GM19025 (cell line): ENCODE measurements at regions not wholly inside any gene's neighbourhood (a gene's known extent, or its start where the extent isn't known, plus 50 kb on each side); places are given as distances from the start of the nearest gene placed in this dataset.

Experiments used
- ATAC-seq: cut with Tn5 transposase; IDR thresholded peaks from one replicate; pipeline ENCODE4 v1.9.1; 2021; ENCODE audit warnings: mild to moderate bottlenecking, low read depth, moderate library complexity; ENCODE audit not compliant: unreplicated experiment

DNA sequence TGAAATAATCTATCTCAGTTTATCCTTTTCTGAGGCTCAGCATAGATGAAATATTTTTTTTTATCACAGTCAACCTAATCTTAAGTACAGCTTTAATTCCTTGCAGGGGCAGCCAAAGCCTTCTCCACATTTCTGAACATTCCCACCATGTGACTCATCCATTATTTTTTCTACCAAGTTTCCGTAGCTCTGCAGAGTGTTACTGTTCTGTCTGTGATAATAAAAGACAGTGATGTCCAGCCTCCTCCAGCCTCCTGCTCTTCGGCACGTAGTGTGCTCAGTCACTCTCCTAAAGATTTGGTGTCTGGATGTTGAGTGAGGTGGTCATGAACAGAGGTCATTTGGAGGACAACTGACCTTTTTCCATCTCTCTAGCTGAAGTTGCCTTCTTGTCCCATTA, 338.1 kb upstream of the ADAMTS16 start:
- ATAC-seq = no peak

DNA sequence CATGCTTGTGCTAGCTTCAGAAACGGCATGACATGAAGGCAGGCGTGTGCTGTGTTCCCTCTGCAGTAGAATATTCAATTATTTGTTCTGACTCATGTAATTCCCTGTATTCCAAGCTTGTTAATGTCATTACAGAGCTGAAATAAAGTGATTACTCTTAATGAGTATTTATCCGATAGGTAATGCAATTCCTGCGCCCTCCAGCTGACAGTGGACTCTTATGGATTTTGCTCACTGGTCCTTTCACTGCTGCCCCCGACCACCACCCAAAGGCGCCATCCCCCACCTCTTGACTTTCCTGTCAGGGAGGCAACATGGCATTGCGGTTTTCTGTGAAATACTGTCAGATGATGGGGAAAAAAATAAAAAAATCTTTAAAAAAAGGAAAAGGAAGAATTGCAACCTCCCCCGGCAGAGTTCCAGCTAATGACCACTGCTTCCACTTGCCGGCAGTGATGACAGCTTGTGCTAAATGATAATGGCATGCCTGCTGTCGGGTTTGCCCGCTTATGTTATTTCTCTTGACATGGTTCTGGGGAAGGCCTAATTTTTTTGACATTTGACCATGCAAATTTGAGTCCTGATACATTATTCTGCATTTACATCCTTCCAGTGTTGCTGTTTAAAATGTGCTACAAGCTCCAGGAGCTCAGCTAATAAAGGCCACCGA, 335.3 kb upstream of the ADAMTS16 start:
- ATAC-seq = no peak

DNA sequence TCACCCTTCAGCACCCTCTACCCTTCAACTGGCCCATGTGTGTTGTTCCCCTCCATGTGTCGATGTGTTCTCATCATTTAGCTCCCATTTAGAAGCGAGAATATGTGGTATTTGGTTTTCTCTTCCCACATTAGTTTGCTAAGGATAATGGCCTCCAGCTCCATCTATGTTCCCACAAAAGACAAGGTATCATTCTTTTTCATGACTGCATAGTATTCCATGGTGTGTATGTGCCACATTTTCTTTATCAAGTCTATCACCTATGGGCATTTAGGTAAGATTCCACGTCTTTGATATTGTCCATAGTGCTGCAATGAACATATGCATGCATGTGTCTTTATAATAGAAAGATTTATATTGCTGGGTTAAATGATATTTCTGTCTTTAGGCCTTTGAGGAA, 325.1 kb upstream of the ADAMTS16 start:
- ATAC-seq = no peak

DNA sequence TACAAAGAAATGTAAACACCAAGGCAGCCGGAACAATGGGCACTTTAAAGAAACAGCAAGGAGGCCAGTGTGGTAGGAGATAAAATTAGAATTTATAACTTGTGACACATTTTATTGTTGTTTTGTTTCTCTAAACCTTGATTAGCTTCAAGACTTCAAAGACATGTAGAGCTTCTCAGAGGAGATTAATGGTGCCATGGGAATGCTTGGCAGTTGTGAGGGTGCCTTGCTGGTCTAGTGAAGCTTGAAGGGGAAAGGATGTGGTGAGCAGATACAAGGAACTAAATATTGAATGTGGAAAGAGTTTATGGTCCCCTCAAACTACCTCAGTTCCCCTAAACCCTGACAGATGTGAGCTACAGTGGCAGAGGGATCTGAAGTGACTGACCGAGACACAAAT, 322.4 kb upstream of the ADAMTS16 start:
- ATAC-seq = no peak

DNA sequence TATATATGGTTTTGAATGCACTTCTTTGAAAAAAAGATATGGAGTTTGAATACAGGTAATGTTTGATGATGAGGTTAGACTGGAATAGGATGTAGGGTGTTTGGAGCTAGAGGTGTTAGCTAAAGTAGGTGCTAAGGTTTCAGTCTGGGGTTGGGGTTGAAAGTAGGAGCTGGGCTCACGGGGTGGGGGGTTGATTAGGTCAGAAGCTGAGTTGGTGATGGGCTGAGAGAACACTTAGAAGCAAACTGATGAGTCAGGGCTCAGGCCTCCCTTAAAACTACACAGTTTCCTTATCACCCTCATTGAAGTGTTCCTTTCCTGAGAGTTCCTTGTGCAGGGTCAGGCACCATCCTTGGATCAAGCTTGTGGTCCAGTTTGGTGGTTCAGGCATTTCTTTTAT, 308.8 kb upstream of the ADAMTS16 start:
- no peak for ATAC-seq

DNA sequence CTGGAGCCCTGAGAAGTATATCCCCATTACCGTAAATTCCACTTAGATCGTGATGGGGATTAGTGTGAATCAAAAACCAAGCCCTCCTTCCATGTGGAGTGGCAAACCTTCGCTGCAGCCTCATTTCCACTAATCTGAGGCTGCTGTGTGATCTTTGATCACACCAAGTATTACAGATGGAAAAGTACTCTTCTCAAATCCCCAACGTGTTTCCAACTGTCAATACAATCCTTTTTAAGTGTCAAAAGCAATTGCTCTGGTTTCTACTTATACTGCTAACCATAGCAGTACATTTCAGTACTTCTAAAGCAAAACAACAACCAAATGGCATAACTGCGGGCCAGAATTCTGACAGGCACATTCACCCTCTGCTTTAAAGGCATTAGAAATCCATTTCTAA, 307.7 kb upstream of the ADAMTS16 start:
- no peak for ATAC-seq

DNA sequence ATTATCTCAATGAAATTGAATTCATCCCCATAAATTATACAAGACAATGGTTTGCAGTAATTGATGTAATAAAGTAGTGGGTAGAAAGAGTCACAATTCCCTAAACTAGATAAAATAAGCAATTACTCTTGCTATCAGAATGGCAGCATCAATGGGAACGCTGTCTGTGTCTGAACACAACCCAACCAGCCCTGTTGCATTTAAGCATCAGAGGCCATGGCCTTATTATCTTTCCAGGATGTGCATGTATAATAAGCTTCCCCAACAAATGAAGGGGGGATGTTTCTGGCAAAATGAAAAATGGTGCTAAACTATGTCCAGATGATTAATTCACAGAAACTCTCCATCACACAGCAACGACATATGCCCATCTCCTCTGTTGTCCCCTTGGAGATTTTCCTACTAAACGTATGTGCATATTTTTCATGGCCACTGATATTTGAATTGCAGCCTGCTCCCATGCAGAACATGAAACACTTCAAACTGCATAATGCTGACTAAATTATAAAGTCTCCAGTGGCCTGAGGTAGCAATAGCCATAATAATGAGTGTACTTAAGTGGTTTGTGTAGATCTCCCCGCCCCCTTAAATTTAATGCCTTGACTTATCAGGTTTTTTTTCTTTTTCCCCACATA, 306.9 kb upstream of the ADAMTS16 start:
- ATAC-seq = no peak

DNA sequence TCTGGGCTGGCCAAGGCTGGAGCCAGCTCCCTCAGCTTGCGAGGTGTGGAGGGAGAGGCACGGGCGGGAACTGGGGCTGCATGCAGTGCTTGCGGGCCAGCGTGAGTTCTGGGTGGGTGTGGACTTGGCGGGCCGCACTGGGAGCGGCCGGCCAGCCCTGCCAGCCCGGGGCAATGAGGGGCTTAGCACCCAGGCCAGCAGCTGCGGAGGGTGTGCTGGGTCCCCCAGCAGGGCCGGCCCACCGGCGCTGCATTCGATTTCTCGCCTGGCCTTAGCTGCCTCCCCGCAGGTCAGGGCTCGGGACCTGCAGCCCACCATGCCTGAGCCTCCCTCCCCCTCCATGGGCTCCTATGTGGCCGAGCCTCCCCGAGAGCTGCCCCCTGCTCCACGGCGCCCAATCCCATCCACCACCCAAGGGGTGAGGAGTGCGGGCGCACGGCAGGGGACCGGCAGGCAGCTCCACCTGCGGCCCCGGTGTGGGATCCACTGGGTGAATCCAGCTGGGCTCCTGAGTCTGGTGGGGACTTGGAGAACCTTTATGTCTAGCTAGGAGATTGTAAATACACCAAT, 302.6 kb upstream of the ADAMTS16 start:
- no peak for ATAC-seq

DNA sequence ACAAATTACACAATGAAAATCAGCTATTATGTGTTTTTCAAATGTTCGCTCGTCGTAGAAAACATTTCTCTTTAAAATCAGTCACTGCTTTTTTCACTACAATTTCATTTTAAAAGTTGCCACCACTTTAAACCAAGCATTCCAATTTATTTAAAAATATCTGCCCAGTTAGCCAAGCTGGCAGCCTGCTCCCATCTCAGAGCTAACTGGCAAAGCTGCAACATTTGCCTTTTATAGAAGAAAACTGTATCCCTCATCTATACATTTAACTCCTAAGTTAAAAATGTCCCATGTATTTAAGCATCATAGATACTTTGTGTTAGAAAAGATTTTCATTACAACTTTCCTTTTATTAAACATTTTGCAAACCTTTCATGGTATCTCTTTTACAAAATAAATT, 294.9 kb upstream of the ADAMTS16 start:
- no peak for ATAC-seq

DNA sequence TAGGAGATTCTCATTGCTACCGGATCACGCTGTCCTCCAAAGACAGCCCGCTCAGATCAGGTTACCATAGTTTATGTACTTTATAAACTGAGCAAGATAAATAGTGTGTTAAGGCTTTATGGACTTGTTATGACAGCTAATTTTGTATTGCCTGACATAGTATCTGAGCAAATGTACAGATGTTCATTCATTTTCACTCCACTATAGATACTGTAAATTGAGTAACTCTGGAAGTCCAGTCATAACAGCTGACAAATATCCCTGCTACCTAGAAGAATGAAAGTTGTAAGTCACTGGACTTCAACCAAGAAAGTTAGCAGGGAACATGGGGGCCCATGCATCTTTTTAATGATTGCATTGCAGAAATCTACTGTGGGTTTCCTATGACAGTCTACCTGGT, 292.4 kb upstream of the ADAMTS16 start:
- ATAC-seq = no peak

DNA sequence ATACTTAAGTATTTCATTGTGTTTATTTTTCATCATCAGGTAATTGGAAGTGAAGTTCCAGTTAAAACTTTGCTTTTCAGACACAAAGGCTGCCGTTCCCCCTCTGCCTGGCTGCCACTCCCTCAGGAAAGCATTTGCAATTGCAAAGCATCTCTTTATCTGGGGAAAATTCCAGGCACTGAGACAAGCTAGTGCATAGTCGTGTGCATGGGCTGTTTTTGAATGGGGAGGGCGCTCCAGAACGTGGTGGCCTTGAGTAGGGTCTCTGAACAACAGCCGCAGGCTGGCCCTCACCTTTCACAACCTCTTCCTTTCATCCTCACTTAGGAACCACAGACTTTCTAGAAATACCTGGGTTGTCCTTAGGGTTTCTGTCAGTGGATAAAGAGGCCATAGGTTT, 285.1 kb upstream of the ADAMTS16 start:
- ATAC-seq = no peak

DNA sequence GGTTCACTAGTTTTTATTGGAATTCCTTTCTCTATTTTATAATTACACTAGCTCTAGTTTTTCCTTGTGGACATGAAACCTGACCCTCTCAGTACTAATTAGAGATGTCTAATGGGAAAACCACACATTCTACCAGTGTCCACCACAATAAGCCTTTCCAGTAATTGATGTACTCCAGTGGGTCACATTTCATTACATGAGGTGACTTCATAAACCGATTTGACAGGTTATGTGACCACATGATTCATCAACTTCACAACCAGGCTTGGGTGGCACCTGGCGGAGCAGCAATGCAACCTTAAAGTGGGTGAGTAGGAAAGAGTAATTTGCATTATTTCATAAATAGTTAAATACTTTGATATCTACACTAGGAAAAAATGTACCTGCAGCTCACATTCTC, 284.2 kb upstream of the ADAMTS16 start:
- ATAC-seq = no peak

DNA sequence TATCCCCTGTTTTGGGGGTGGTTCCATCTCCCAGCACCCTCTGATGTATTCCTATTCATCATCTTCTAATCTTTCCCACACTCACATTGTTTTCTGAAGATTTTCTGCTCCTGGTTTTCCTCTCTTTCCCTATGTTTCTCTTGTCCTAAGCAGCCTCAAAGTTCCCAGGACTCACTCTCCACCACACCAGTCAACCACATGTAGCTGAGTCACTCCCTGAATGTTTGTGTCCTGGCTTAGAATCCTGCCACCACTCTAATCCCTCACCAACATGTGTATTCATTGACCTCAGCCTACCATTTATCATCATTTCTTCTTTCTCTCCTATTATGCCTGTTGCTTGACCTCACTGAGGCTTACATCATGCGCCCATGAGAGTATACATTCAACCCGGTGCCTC, 282.4 kb upstream of the ADAMTS16 start:
- ATAC-seq = no peak

DNA sequence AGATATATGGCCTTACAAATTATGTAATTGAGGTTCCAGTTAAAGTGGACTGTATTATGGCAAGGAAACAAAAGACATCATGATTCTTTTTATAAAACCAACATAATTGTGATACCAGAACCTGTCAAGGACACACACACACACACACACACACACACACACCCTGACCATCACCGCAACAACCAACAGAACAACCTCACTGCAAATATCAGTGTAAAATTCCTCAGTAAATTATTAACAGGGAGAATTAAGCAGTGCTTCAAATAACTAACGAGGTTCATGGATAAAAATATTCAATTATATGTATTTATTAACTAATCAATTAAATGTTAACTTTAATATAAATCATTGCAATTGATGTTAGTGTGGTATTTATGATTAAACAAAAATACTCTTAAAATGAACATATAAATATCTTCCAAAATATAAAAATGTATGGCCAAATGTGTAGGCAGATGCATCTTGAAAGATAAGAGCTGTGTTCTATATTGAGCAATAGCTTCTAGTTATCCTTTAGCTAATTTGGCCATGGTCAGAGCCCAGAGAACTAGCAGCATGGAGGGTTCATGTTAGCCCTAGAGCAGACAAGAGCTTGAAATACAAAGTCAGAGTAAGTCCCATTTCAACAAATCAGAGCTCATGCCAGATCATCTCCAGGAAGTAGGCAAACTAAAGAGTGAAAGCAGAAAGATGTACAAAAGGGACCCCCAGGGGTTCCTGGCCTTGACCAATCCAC, 280.5 kb upstream of the ADAMTS16 start:
- ATAC-seq = no peak

DNA sequence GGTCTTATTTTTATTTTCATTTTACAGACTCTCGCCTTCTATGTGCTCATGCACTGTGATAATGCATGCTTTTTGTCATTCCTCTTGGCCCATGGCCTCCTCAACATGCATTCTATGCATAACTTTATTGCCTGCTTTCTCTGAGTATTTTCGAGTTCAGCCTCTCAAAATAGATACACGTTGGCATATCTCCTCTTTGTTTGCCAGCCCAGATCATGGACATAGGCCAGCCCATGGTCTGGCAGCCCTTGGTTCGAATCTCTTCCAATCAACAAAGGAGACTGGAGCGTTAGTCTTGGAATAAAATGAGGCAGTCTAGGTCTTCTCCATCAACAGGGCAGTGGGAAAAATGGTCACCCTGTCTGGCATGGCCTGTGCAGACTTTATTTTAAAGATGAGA, 279.5 kb upstream of the ADAMTS16 start:
- ATAC-seq = no peak

DNA sequence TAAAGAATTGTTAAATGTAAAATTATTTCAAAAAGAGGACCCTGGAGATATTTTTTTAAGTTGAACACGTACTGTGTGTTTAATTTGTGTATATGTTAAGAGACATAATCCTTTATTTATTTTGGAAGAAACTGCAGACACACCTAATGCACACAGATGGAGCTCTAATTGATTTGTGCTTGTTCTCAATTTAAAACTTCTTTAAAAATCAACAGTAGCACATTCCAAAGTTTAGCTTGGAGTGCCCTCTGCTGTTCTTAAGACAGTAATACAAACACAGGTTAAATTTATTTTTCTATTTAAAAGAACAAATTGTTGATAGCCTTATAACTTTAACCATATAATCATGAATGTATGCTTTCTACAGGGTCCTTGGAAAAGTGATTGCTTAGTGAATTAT, 277.6 kb upstream of the ADAMTS16 start:
- no peak for ATAC-seq

DNA sequence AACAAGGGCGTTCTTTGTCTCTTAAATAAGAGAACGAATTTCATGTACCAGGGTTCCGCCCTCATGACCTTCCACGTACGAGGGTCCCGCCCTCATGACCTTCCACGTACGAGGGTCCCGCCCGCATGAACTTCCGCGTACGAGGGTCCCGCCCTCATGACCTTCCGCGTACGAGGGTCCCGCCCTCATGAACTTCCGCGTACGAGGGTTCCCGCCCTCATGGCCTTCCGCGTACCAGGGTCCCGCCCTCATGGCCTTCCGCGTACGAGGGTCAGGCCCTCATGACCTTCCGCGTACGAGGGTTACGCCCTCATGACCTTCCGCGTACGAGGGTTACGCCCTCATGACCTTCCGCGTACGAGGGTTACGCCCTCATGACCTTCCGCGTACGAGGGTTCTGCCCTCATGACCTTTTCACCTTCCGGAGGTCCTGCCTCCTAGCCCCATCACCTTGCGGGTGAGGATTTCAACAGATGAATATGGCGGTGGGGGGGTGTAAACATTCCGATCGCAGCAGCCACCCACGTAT, 273.9 kb upstream of the ADAMTS16 start:
- no peak for ATAC-seq

DNA sequence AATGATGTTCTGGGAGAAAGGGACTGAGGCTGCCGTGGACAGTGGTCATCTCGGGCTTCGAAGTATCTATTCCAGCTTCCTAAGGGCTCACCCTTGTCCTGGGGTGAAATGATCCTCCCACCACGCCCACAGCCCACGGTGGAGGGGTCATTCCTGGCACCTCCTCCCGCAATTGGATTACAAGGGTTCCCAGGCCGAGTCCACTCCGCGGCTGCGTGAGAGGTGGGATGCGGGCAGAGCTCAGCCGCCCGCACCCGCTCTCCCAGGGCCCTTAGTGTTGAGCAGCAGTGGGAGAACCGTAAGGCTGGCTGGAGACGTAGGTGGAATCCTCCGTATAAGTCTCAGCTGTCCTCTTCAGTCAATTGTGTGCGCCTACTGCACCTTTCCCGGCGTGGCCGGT, 273.3 kb upstream of the ADAMTS16 start:
- ATAC-seq = no peak

DNA sequence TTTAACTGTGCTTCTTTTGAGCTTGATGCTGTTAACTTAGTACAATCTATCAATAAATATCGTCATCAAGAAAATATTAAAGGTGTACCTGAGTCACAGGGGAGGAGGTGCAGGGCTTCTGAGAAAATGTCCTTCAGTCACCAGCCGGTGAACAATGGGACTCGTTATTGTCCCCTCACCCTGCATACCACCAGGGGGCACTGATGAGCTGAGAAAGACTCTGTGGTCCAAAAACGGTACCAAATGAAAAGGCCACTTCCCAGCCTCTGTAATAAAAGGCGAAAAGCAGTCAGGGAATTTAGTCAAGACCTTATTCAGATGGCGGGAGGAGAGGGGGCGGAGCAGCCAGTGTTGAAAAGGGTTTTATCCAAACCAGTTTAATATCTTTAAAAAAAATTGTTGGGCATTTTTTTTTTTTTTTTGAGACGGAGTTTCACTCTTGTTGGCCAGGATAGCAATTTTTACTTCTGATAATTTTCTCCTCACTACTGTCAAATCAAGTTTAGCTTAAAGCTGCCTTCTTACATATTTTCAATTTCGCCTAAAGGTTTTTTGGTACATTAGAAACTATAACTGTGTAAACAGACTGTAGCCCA, 271.9 kb upstream of the ADAMTS16 start:
- no peak for ATAC-seq

DNA sequence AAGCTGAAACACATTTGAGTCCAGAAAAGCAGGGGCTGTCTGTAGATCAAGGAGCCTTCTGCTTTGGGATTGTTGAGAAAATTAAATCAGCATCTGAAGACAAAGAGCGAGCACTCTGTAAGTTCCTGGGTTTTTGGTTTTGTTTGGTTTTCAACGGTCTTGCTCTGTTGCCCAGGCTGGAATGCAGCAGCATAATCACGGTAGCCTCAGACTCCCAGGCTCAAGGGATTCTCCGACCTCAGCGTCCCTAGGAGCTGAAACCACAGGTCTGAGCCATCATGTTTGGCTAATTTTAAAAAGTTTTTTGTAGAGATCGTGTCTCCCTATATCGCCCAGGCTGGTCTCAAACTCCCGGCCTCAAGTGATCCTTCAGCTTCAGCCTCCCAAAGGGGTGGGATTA, 266.5 kb upstream of the ADAMTS16 start:
- no peak for ATAC-seq

DNA sequence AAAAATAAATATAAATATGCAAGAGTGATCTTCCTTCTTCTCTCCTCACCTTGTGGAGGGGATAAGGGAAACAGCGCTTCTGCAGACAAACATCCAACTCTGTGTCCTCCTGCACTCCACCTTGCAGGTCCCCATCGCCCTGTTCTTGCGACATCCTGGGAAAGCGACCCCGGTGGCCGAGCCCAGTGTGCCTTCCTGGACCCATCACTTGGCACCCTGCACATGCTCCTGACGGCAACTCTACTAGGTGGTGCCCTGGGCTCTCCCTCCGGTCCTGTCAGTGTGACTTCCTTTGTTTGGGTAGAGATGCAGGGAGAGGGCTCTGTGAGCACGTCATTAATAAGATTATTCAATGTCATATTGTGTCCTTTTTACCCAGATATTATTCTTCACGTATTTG, 266.0 kb upstream of the ADAMTS16 start:
- no peak for ATAC-seq
